Caki2 (cell line): ENCODE measurements at regions not wholly inside any gene's neighbourhood (a gene's known extent, or its start where the extent isn't known, plus 50 kb on each side); places are given as distances from the start of the nearest gene placed in this dataset.

Source experiments
- DNase-seq: peaks from one replicate; pipeline ENCODE4 v3.0.0-alpha.2; 2015; ENCODE audit warnings: low read depth
- in situ Hi-C: cut with HindIII; loops from 2 replicates; pipeline ENCODE4 v1.10.0; 2016; ENCODE audit warnings: low sequenced_read_pairs, low pct_unique_long_range_greater_than_20kb, mixed read lengths

DNA sequence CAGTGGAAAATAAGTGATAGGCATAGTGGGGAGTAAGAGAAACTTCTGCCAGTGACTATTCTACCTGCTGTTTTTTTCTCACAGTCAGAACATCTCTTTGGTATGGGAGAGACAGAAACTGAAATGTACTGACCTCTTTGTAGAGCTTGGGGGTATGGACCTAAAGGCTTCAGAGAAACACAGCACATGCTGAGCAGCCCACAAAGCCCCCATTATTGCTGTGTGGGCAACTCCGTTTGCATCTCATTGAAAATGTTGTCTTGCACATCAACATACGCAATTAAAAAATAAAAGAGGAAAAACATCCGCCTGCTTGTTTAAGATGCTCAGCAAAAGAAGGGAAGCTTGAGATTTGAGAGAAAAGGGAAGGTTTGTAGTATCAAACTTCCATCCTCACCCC, 443.4 kb upstream of the SEMA6D start:
- DNase-seq: no peak
- in situ Hi-C loops: no loop called here

DNA sequence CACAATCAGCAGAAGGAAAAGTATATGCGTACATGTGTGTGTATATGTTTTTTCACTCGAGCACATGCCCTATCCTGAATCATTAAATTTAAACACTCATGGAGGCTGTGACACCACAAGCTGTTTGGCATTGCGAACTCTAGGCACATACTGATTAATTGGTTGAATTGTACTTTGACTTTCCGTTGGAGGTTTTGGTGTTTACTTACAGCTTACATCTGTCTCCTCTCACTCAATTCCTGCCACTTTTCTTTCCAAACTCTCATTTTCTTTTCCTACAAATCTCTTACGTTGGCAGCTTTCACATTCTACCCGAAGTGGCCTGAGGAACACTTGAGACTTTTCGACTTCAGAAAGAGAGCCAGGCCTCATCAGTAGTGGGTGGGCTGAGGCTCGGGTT, 434.1 kb upstream of the SEMA6D start:
- in situ Hi-C loops: no loop called here
- no peak for DNase-seq

DNA sequence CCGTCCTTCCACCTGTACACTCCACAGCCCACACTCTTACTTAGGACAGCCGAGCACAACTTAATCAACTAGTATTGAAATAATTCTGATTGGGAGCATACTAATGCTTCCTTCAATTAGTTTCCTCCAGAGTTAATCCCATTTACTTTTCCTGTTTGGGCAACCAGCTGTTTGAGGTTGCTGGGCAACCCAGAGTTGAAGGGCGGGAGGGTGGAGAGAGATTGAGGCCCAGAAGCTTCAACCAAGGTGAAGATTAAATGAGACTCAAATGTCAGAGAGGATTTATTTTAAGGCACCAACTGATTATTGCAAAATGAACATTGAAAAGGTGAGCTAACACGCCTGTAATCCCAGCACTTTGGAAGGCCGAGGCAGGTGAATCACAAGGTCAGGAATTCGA, 428.5 kb upstream of the SEMA6D start:
- in situ Hi-C loops: no loop called here

DNA sequence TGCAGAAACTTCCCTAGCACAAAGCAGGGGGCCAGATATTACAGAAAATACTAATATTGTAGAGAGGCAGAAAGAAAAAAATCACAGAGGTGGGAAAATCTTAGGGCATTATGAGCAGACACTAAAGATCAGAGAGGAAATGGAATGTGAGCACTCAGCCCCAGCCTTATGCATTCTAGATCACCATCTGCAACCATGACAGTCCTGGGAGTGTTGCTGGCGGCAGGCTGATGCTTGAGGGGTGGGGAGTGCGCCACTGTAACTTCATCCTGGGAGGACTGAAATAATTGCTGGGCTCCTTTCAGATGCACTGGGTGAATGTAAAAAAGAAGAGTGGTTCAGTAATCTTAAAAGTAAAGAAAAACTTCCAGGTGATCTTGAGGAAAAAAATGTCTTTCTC, 427.6 kb upstream of the SEMA6D start:
- in situ Hi-C loops: no loop called here
- DNase-seq: no peak

More for the DNA sequence above, 428.5 kb upstream of the SEMA6D start:
- no peak for DNase-seq

DNA sequence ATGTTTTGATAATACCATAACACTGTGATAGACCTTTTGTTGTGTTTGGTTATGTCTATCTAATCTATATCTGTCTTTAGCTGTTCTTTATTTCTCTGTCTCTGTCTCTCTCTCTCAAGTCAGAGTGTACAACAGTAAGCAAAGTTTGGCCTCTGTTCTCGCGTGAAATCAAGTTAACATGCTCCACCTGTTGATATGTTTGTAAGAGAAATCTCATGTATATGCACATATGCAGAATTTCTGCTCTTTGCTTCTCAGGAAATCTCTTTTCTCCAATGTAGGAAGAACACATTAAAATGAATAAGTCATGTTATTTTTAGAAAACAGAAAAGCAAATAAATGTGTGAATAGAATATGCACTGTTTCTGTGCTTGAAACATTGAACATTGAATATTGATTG, 425.5 kb upstream of the SEMA6D start:
- in situ Hi-C loops: no loop called here
- no peak for DNase-seq

DNA sequence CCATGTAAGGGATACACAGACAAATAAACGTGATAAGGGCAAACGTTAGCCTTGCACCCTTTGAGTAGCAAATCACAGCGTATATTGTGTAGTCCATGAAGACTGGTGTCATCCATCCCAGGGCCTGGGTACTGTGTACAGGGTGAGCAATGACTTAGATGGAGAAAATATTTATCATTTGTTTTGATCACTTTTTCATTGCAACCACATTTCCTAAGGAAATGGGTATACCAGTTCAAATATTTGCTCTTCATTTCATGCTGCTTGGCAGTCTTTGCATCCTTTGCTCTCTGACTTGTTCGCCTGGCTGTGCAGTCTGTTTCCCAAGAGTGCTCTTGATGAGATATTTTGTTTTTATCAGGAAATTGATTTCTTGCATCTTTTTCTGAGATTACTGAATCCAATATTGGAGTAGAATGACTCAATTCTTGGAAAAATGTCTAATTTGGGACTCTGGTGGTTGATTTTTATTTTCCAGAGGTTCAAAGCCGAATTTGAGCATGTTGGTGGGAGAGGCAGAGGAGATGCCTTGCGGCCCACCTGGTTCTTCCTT, 424.6 kb upstream of the SEMA6D start:
- DNase-seq: no peak

DNA sequence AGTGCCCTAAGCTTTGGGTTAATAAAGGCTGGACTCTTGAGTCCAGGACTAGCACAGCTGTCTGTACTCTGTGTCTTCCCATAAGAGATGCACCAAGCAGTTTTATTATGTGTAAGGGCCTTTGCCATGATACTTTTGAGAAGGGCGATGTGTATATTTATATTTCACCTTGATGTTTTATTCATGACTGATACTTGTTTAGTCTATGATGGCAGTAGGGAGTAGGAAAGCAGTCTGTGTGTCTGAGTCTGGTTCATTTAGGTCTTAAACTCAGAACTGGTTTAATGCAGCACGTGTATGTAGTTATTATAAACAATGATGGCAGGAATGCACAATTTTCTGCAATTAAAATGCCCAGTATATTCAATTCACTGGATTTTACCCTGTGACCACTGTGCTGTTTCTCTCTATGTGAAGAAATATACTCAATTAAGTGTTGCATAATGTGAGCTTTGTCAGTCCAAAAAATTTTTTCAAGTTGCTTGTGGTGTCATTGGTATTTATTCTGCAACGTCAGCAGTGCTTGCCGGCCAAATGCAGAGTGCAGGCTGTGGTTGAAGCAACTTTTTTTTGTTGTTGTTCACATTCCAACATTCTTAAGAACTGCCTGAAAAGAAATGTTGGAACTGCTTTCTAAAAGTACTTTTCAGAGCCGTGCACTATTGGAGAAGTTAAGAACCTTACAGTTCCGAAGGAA, 423.7 kb upstream of the SEMA6D start:
- in situ Hi-C loops: no loop called here
- DNase-seq: no peak

More for the DNA sequence above, 424.6 kb upstream of the SEMA6D start:
- in situ Hi-C loops: no loop called here

DNA sequence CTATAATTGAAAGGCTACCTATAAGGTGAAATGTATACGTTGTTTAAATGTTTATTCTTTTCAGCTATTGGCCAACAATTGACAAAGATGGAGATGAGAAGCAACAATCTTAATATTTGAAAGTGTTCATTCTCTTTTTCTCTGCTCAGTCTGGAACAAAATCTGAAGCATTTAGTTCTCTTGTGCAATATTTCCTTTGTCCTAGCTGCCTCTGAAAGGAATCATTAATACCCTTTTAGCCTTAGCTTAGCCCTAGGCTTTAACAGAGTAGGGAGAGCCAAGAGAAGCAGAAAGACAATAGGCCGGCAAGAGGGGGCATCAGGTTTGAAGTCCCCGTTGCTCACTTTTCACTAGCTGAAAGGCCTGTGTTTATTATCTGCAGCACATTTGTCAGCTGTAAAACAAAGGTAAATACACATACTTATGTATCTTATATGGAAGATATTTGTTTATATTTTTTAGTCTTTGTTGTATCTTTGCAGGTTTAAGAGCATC, 422.5 kb upstream of the SEMA6D start:
- DNase-seq: no peak
- in situ Hi-C loops: no loop called here

DNA sequence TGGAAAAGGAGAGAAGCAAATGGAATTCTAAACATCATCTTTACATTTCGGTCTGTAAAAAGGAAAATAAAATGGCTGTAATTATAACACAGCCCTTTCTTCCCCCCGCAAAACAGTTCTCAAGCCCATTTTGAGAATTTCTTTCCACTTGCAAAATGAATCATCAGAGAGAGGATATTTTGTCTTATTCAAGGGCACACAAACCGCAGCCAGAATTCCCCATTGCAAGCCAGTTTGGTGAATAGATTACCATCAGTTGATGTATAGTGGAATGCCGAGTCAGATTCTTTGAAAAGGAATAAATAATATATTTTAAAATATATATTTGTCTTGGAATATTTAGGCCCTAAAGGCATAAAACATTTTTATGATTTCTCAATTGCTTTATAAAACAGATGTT, 420.4 kb upstream of the SEMA6D start:
- no peak for DNase-seq
- in situ Hi-C loops: no loop called here

DNA sequence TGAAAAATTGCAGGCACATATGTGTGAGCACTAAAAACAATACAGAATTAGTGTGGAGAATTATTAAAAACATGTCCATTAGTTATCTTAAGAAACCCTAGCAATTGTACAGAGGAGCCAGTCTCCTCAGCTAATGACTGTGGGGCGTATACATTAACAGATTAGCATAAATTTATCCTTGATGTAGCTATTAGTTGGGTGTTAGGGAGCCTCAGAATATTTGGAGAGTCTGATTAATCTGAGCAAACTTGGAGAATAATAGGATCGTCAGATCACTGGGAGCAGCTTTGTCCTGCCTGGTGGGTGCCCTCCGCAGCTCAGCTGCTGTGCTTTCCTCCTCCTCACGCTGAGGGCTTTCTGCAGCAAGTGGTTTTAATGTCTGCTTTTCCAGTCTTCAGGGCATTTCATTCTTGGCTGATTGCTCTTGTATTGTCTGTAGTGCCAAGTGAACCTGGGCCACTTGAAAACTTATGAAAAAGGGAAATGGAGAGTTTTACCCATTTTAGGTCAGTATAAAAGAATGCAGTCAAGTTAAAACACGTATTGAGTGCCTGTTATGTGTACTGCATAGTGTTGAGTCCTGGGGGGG, 417.4 kb upstream of the SEMA6D start:
- in situ Hi-C loops: no loop called here
- DNase-seq: no peak

DNA sequence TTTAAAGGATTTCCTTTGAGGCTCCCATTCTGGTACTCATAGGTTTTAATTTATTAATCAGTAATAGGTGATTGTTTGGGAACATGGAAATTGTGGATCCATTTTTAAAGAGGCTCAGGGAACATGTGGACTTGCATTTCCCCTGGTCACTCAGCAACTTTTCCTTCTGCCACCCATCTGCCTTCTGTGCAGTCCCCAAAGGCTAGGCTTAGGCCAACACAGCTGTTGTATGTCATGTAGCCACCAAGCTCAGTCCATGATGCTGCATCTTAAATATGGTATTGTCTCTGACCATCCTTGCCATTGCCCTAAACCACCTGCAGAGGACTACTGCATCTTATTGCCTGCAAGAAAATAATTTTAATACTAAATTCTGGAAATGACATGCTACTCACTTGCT, 416.7 kb upstream of the SEMA6D start:
- no peak for DNase-seq
- in situ Hi-C loops: no loop called here

DNA sequence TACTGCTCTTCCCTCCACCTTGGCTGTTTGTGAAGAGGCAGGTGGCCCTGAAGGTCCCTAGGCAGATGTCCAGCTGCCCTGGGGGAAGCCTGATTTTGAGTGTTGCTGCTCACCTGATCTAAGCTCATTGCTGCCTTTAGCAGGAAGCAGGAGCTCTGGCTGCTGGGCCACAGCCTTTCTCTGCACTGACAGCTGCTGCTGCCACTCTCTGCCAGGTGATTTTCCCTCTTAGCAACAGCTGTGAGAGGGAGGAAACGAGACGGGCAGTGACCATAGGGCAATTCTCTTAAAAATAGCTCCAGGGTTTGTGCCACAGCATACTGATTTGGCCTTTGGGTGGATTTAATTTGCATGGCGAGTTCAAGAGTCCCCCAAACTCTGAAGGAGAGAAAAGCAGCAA, 415.8 kb upstream of the SEMA6D start:
- DNase-seq: no peak
- in situ Hi-C loops: no loop called here

DNA sequence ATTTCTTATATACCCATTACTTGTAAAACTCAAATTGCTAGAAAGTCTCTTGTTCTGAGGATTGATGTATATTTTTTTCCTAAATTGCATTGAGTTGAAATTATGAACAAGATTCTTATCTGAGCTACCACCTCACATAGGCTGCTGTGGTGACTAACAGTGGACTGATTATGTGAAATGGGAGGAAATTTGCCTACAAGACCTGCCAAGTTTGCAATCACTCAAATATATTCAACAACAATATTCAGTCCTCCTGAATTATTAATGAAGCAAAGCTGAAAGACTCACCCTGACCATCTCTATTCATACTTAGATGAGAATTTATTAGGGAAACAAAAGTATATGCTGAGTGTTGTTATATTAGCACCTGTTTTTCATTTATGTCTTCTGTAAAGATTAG, 412.6 kb upstream of the SEMA6D start:
- no peak for DNase-seq
- in situ Hi-C loops: no loop called here

DNA sequence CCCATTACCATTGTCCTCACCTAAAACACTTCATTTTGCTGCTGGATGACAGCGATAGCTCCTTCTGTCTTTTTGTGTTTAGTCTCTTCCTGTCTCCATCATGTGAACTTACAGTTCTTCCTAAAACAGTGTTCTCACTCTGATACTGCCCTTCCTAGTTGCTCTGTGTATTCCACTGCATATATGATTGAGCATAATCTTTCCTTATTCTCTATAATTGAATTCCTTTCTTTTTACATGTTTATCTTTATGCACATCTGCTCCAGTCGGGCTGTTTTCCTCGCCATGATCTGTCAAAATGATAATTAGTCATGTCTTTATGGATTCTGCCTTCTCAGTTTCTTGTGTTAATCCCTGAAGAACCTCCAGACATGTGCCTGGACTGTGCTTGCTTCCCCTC, 405.1 kb upstream of the SEMA6D start:
- in situ Hi-C loops: no loop called here

DNA sequence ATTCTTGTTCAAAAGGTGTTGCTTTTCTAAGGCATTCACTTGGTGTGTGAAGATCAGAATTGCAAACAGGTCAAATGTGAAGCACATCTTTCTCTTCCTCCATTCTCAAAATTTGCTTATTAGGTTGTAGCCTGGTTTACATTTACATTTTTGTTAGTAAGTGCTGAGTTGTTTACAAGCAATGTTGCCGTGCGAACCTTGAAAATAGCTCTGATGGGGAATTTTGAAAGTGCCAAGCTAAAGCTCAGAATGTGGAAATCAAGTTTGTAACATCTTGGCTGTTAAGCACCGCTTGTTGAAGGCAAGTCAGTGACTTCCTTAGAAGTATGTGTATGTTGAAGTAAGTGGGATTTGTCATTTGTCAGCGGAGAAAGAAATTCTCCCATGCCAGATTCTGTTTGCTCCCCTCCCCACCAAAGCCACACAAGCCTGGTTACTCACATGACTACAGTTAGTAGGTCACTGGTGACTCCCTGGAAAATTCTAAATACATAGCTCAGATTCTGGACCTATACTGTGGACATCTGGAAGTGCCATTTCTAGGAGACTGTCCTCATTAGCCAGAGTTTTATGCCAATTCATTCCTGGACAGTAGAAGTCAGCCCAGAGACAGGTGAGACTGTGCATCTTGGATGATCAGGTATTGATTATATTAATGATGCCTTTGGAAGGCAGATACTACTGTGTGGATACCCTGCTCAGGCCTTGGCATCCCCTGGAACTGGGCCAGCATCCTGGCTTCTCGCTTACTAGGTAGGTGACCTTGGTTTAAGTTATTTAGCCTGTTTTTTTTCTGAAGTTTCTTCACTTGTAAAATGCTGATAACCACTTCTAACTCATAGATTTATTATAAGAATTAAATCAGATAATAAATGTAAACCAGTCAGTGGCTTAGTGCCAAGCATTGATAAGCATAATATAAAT, 390.6 kb upstream of the SEMA6D start:
- in situ Hi-C loops: no loop called here
- no peak for DNase-seq

More for the DNA sequence above, 405.1 kb upstream of the SEMA6D start:
- DNase-seq: no peak

DNA sequence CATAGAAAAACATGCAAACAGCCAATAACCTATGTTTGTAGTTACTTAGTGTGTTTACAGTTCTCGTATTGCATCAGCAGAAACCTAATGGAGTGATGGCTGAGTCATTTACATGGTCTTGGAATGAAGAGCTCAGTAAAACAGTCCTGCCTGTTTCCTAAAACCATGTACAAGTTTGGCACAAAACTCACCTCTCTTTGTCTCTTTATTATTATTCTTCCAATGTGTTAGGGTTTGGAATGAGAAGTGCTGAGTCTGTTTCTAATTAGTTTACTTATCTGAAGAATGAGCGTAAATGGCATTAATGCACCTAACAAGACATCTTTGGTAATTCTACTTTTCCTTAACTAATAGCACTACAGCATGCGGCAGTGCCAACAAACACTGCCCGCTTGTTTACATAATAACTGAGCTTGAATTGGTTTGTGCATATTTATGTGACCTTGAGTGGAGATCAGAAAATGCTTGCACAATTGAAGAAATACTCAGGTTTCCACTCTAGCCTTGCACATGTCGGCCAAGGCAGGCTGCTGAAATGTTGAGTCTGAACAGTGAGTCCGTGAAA, 385.4 kb upstream of the SEMA6D start:
- in situ Hi-C loops: no loop called here
- no peak for DNase-seq

DNA sequence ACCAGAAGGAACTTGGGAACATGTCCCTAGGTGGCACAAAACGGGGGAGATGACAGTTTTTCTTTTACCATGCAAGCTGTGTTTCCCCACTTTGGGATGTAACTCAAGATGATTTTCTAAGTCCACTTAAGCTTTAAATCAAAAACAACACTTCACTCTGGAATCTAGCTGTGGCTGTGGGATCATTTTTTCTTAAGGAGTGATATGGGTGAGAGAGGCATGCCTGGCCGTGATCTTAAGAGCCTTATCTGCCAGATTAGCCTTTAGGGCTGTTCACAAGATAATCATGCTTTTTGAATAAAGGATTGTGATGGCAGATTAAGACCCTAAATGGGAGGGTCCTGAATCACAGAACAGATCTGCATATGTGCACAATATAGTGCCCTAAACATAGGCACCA, 384.8 kb upstream of the SEMA6D start:
- in situ Hi-C loops: no loop called here
- no peak for DNase-seq

DNA sequence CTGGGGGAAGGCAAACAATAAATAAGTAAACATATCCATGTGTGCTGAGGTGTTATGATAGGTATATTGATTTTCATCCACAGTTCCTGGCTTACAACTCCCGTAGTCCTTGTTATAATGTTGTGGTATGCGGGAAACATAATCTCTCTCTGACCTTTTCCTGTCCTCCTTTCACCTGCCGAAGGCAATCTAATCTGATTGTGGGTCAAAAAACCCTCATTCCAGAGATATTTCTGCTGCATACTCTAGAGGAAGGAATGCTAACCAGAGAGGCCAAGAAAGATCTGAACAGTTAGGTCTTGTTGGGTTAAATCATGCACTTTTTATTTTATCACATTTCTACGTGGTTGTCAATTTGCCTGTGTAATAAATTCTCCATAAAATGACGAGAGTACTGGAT, 383.6 kb upstream of the SEMA6D start:
- no peak for DNase-seq
- in situ Hi-C loops: no loop called here
